ENCODE measurements at regions not wholly inside any gene's neighbourhood (a gene's known extent, or its start where the extent isn't known, plus 50 kb on each side); places are given as distances from the start of the nearest gene placed in this dataset.
"Not testable (repeated sequence)": the region's sequence is repeated elsewhere in the genome, so short reads cannot be mapped to it uniquely, and the experiment has no call there.

GRCh38 chr17:33551075-33551474, 258.0 kb upstream of the ASIC2 start:
- FAIRE-seq = no peak

GRCh38 chr17:33551911-33552310, 258.8 kb upstream of the ASIC2 start:
- FAIRE-seq (no peak), DNase-seq (ENCODE audit: low spot score in 2 of 2) (no peak)

More at GRCh38 chr17:33551075-33551474, 258.0 kb upstream of the ASIC2 start:
- no peak for DNase-seq (ENCODE audit: low spot score in 2 of 2)

GRCh38 chr17:33560165-33560564, 267.1 kb upstream of the ASIC2 start:
- DNase-seq (ENCODE audit: low spot score in 2 of 2) (no peak), FAIRE-seq (no peak)

GRCh38 chr17:33560871-33561270, 267.8 kb upstream of the ASIC2 start:
- no peak for DNase-seq (ENCODE audit: low spot score in 2 of 2)
- FAIRE-seq = no peak

- no peak for FAIRE-seq
- DNase-seq (ENCODE audit: low spot score in 2 of 2) = no peak
These were observed 268.7 kb upstream of the ASIC2 start for GRCh38 chr17:33561569-33562334.

GRCh38 chr17:33562792-33563191, 269.7 kb upstream of the ASIC2 start:
- FAIRE-seq (no peak), DNase-seq (ENCODE audit: low spot score in 2 of 2) (no peak)

GRCh38 chr17:33564146-33564545, 271.1 kb upstream of the ASIC2 start:
- DNase-seq (ENCODE audit: low spot score in 2 of 2) (no peak), FAIRE-seq (no peak)

- FAIRE-seq = no peak
- no peak for DNase-seq (ENCODE audit: low spot score in 2 of 2)
These were observed 274.1 kb upstream of the ASIC2 start for GRCh38 chr17:33567223-33567622.

- DNase-seq (ENCODE audit: low spot score in 2 of 2) (no peak), FAIRE-seq (no peak)
These were observed 279.5 kb upstream of the ASIC2 start for GRCh38 chr17:33572615-33573014.

- DNase-seq (ENCODE audit: low spot score in 2 of 2) = no peak
- FAIRE-seq = no peak
These were observed 281.9 kb upstream of the ASIC2 start for GRCh38 chr17:33574942-33575445.

- DNase-seq (ENCODE audit: low spot score in 2 of 2); FAIRE-seq: not testable (repeated sequence)
These were observed 286.6 kb upstream of the ASIC2 start for GRCh38 chr17:33579740-33580139.

- no peak for FAIRE-seq
- DNase-seq (ENCODE audit: low spot score in 2 of 2) = no peak
These were observed 287.1 kb upstream of the ASIC2 start for GRCh38 chr17:33580215-33580614.

GRCh38 chr17:33582661-33583060, 289.6 kb upstream of the ASIC2 start:
- no peak for DNase-seq (ENCODE audit: low spot score in 2 of 2)
- FAIRE-seq = no peak

- FAIRE-seq = no peak
- DNase-seq (ENCODE audit: low spot score in 2 of 2) = no peak
These were observed 290.7 kb upstream of the ASIC2 start for GRCh38 chr17:33583518-33584417.

GRCh38 chr17:33593991-33594390, 300.9 kb upstream of the ASIC2 start:
- FAIRE-seq = no peak
- DNase-seq (ENCODE audit: low spot score in 2 of 2) = no peak

GRCh38 chr17:33595828-33596227, 302.7 kb upstream of the ASIC2 start:
- FAIRE-seq (no peak), DNase-seq (ENCODE audit: low spot score in 2 of 2) (no peak)

- DNase-seq (ENCODE audit: low spot score in 2 of 2) (no peak), FAIRE-seq (no peak)
These were observed 303.8 kb upstream of the ASIC2 start for GRCh38 chr17:33596899-33597298.

GRCh38 chr17:33598797-33599196, 305.7 kb upstream of the ASIC2 start:
- DNase-seq (ENCODE audit: low spot score in 2 of 2) = no peak
- no peak for FAIRE-seq

GRCh38 chr17:33602981-33603380, 309.9 kb upstream of the ASIC2 start:
- DNase-seq (ENCODE audit: low spot score in 2 of 2) = no peak
- no peak for FAIRE-seq

GRCh38 chr17:33603789-33604188, 310.7 kb upstream of the ASIC2 start:
- DNase-seq (ENCODE audit: low spot score in 2 of 2) (no peak), FAIRE-seq (no peak)

- no peak for FAIRE-seq
- DNase-seq (ENCODE audit: low spot score in 2 of 2) = no peak
These were observed 318.4 kb upstream of the ASIC2 start for GRCh38 chr17:33611532-33611931.

All from frontal cortex (tissue), 3 donors.